ENCODE measurements at regions not wholly inside any gene's neighbourhood (a gene's known extent, or its start where the extent isn't known, plus 50 kb on each side); places are given as distances from the start of the nearest gene placed in this dataset.

DNA sequence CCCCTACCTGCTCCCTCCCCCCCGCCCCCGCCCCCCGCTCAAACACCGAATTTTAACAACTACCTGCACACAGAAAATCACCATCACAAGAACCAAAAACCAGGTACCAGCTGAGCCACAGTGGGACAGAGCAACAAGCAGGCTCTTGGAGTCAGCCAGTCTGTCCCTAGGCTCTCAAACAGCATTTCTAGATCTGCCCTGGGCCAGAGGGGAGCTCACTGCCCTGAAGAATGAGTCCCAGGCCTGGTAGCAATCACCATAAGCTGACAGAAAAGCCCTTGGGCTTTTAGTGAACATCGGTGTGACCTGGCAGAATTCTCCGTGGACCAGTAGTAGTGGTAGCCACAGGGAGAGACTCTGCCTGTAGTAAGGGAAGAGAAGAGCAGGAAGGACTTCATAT lies 58.3 kb downstream of the C11orf87 start:
- intact Hi-C loops (cut with DNase I, micrococcal nuclease) = no loop called here
- Mint-ChIP-seq H3K36me3 (ENCODE audit: low read depth) (no peaks in the 10 kb centered on the region), H3K27ac (no peak overlapping the region), H3K4me1 (ENCODE audit: low read depth) (no peaks in the 10 kb centered on the region), H3K27me3 (no peaks in the 10 kb centered on the region), H3K4me3 (no peak overlapping the region), H3K9me3 (peaks cover 5% of the 10 kb centered on the region)
- Histone ChIP-seq H3K9me3 (ENCODE audit: control insufficient read depth in 1 of 2, insufficient read depth in 1 of 2, low read length in 2 of 2) (no peaks in the 10 kb centered on the region), H3K36me3 (ENCODE audit: insufficient read depth, low read length) (no peaks in the 10 kb centered on the region), H3K27ac (ENCODE audit: low read depth in 1 of 2, low read length in 2 of 2) (no peak overlapping the region), H3K4me1 (ENCODE audit: insufficient read depth, low read length) (no peaks in the 10 kb centered on the region), H3K27me3 (ENCODE audit: control insufficient read depth in 1 of 2, insufficient read depth in 2 of 2, low read length in 2 of 2) (no peaks in the 10 kb centered on the region), H3K4me3 (ENCODE audit: low read length) (no peak overlapping the region)
- POLR2A ChIA-PET = no interaction called here
- TF ChIP-seq, protein P1, sequence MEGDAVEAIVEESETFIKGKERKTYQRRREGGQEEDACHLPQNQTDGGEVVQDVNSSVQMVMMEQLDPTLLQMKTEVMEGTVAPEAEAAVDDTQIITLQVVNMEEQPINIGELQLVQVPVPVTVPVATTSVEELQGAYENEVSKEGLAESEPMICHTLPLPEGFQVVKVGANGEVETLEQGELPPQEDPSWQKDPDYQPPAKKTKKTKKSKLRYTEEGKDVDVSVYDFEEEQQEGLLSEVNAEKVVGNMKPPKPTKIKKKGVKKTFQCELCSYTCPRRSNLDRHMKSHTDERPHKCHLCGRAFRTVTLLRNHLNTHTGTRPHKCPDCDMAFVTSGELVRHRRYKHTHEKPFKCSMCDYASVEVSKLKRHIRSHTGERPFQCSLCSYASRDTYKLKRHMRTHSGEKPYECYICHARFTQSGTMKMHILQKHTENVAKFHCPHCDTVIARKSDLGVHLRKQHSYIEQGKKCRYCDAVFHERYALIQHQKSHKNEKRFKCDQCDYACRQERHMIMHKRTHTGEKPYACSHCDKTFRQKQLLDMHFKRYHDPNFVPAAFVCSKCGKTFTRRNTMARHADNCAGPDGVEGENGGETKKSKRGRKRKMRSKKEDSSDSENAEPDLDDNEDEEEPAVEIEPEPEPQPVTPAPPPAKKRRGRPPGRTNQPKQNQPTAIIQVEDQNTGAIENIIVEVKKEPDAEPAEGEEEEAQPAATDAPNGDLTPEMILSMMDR (IDR thresholded peaks at IDR 0.05) = no peak
- CTCF ChIA-PET = no interaction called here
- ATAC-seq (ENCODE audit: poor library complexity) (no peak), DNase-seq (no peak)

DNA sequence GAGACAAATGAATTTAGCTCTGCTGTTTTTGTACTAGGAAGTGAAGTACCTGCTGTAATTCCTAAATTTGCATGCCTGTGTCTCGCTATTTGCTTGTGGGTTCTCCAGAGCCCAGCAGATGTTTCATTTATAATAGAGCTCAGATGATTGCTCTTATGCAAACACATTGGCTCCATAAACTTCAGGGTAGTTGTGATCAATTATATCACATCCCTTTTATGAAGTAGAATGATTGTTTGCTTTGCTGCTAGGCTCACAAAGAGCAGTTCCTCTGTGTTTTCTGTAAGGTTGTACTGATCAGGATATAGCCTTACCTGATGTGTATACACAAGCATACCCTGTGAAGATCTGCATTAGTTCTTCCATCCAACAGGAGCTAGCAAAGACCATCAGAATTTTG lies 64.1 kb downstream of the C11orf87 start:
- peaks cover 2% of the 10 kb centered on the region for H3K9me3 Mint-ChIP-seq
- intact Hi-C loops (cut with DNase I, micrococcal nuclease) = no loop called here
- H3K4me1 Mint-ChIP-seq (ENCODE audit: low read depth) = no peaks in the 10 kb centered on the region
- ChIA-PET CTCF (no interaction called here), POLR2A (no interaction called here)
- Histone ChIP-seq H3K4me3 (ENCODE audit: low read length) (no peak overlapping the region), H3K27me3 (ENCODE audit: control insufficient read depth in 1 of 2, insufficient read depth in 2 of 2, low read length in 2 of 2) (no peaks in the 10 kb centered on the region), H3K27ac (ENCODE audit: low read depth in 1 of 2, low read length in 2 of 2) (no peak overlapping the region), H3K9me3 (ENCODE audit: control insufficient read depth in 1 of 2, insufficient read depth in 1 of 2, low read length in 2 of 2) (no peaks in the 10 kb centered on the region), H3K4me1 (ENCODE audit: insufficient read depth, low read length) (no peaks in the 10 kb centered on the region), H3K36me3 (ENCODE audit: insufficient read depth, low read length) (no peaks in the 10 kb centered on the region)
- no peaks in the 10 kb centered on the region for H3K36me3 Mint-ChIP-seq (ENCODE audit: low read depth)
- no peak overlapping the region for H3K27ac Mint-ChIP-seq
- no peak overlapping the region for H3K4me3 Mint-ChIP-seq
- TF ChIP-seq, protein P1 (IDR thresholded peaks at IDR 0.05) = no peak
- H3K27me3 Mint-ChIP-seq = no peaks in the 10 kb centered on the region
- DNase-seq = no peak
- no peak for ATAC-seq (ENCODE audit: poor library complexity)

DNA sequence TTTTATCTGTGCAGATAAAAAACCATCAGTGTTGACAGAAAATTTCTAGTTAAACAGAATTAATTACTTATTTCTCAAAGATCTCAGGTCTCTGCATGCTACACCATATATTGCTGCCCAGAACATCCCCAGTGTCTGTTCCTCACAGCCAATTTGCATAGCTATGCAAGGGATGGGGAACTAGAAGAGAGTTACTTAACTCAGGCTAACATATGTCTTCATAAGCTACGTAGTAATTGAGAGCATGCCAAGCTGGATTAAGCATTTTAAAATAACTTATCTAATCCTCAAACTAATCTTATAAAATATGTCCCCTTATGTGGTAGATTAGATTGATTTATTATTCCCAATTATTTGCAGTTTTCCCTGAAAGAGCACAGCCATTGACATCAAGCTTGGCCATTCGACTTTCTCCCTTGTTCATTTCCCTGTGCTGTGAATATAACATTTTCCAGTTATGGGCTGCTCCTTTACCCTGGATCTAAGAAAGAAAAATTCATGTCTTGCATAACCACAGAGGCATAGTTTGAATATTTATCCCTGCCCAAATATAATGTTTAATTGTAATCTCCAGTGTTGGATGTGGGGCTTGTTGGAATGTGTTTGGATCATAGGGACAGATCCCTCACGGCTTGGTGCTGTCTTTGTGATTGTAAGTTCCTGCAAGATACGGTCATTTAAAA lies 69.1 kb downstream of the C11orf87 start:
- H3K9me3 Mint-ChIP-seq = peaks cover 4% of the 10 kb centered on the region
- Histone ChIP-seq H3K36me3 (ENCODE audit: insufficient read depth, low read length) (no peaks in the 10 kb centered on the region), H3K9me3 (ENCODE audit: control insufficient read depth in 1 of 2, insufficient read depth in 1 of 2, low read length in 2 of 2) (no peaks in the 10 kb centered on the region), H3K4me3 (ENCODE audit: low read length) (no peak overlapping the region), H3K27me3 (ENCODE audit: control insufficient read depth in 1 of 2, insufficient read depth in 2 of 2, low read length in 2 of 2) (no peaks in the 10 kb centered on the region), H3K27ac (ENCODE audit: low read depth in 1 of 2, low read length in 2 of 2) (no peak overlapping the region), H3K4me1 (ENCODE audit: insufficient read depth, low read length) (no peaks in the 10 kb centered on the region)
- ATAC-seq (ENCODE audit: poor library complexity) (no peak), DNase-seq (no peak)
- ChIA-PET POLR2A (no interaction called here), CTCF (no interaction called here)
- TF ChIP-seq, protein P1 (IDR thresholded peaks at IDR 0.05) = no peak
- no peaks in the 10 kb centered on the region for H3K4me1 Mint-ChIP-seq (ENCODE audit: low read depth)
- no peak overlapping the region for H3K27ac Mint-ChIP-seq
- H3K4me3 Mint-ChIP-seq = no peak overlapping the region
- H3K36me3 Mint-ChIP-seq (ENCODE audit: low read depth) = no peaks in the 10 kb centered on the region
- no peaks in the 10 kb centered on the region for H3K27me3 Mint-ChIP-seq
- intact Hi-C loops (cut with DNase I, micrococcal nuclease) = no loop called here
